GM21381 (cell line): ENCODE measurements at regions not wholly inside any gene's neighbourhood (a gene's known extent, or its start where the extent isn't known, plus 50 kb on each side); places are given as distances from the start of the nearest gene placed in this dataset.
A peak's percentile ranks its signal among the peaks of the same experiment; 100 is the strongest.

Experiments used
- ATAC-seq: cut with Tn5 transposase; IDR thresholded peaks from one replicate; pipeline ENCODE4 v1.9.1; 2021; ENCODE audit warnings: mild to moderate bottlenecking, moderate library complexity; ENCODE audit not compliant: unreplicated experiment

DNA sequence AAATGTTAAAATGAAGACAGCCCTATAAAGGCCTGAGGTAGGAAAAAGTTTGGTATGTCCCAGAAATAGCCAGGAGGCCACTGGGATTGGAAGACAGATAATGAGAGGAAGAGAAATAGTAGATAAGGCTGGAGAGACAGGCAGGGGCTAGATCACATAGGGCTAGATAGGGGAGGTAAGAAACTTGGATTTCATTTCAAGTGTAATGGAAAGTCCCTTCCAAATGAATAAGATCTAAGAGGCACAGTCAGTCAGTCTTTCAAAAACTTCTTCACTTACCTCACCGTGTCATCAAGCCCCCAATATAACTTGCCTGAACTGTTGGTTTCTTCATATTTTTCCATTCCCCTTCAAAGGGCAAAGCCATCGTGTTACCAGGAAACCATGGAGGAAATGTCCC is 121.8 kb downstream of the SPCS3 start:
- no peak for ATAC-seq

DNA sequence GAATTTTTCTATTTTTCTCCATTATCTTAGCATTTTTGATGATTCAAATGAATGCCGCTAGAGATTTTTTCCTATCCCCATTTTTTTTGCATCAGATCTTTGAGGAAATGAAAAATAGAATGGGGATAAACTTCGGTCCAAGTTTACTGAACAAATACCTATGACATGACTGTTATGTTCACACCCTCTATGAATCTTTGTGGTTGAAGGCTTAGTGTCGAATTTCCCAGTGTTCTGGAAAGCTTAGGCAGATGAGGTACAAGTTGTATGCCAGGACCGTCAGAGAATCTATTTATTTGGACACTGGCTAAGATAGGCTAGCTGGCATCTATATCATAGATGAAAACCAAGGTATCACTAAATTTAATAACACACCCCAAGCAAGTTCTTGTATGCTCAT is 123.4 kb downstream of the SPCS3 start:
- no peak for ATAC-seq

DNA sequence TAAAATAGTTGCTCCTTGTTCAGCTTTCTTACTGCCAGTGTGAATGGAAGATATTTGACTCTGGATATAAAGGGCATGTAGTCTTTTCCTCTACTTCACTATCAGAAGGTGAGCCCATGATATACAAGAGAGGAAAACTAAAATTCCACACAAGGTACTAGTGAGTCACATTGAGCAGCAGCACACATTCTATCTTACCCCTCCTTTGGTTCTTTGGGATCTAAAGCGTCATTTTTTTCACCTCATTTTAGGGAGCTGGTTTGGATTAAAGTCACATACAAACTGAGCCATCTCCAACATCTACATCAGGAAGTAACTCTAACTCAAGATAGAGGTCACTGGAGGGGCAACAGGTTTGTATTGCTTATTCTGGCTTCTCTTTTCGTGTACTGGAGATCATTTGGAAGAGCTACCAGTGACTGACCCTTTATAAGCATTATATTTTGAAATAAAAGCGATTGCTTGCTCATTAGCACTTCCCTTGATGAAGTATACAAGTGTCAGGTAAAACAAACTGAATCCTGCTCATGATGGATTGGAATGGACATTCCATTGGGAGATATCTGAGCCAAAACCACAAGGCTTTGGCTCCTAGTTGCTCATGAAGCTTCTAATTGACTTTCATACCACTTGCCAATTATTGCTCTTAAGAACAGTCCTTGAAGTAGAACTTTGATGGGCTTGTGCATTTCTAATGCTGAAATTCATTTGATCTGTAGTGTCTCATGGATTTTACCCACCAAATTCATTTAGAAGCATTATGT is 124.1 kb downstream of the SPCS3 start:
- ATAC-seq = no peak

GRCh38 chr4:176444741-176445140 is 125.0 kb downstream of the SPCS3 start:
- no peak for ATAC-seq

GRCh38 chr4:176448761-176449160 is 129.0 kb downstream of the SPCS3 start:
- ATAC-seq = no peak

DNA sequence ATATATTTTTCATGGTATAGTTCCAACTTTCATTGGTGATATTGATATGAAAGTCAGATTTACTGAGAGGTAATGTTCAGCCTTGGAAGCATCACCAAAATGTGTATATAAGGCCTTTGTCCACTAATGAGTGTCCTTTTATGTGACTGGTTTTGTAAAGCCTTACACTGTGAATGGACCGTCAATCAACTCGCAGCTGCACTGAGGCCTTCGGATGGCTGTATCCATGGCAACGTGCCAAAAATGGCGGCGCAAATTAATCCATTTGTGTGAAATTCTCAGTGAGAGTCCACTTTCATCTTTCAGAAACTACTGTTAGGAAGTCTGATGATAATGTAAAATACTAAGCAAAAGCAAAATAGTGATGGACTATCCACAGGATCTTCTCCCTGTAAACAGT is 131.7 kb downstream of the SPCS3 start:
- no peak for ATAC-seq

DNA sequence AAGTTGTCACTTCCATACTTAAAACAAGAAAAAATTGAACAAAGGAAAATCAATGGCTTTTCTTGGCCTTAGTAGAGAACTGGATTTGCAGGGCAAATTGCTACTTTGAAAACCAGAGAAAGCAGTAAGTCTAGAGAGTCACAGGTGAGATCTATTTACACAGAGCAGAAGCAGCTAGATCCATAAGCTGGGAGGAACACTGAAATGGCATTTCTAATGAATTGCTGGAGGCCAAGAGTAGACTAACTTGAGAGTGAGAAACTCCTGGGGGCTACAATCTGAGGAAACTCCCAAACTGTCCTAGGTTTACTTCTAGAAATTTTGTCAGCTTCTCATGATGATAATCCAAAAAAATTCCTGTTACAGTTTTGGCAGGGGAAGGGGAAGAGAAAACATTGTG is 133.3 kb downstream of the SPCS3 start:
- ATAC-seq = no peak

GRCh38 chr4:176453658-176454057 is 133.9 kb downstream of the SPCS3 start:
- ATAC-seq = no peak

DNA sequence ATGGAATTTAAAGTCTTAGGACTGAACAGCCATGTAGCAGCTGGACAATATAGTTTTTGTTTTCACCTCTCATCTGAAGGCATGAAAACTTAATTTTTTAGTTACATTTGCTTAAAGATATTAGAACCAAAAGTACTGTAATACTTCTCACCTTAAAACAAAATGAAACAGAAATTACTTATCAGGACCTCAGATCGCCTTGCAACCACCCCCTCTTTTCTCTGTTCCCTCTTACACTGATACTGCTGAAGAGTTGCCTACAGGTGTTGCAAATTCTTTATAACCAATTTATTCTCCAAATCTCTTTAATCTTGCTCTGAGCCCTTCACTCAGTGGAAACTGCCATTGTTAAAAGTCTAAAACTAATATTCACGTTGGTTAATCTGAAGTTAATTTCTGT is 145.0 kb downstream of the SPCS3 start:
- peak; percentile 99 for ATAC-seq

GRCh38 chr4:176467001-176467400 is 147.2 kb downstream of the SPCS3 start:
- ATAC-seq = no peak

DNA sequence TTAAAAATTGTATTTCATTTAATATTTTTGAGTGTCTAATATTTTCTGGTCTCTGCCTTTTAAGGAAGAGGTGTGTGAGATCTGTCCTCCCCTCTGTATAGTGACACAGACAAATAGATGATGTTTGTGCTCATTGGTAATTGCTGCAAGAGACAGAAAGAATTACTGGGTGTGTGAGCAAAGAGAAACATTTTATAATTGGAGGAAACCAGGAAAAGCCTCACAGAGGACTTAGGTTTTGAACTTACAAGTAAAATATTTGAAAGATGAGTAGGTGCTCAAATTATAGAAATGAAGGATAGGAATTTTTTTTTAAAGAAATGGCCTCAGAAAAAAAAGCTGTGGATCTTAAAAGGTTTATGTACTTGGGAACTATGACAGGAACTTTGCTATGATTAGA is 149.8 kb downstream of the SPCS3 start:
- no peak for ATAC-seq

GRCh38 chr4:176470671-176471070 is 150.9 kb downstream of the SPCS3 start:
- no peak for ATAC-seq

- ATAC-seq = no peak
These were observed 155.3 kb downstream of the SPCS3 start for GRCh38 chr4:176475067-176475466.

DNA sequence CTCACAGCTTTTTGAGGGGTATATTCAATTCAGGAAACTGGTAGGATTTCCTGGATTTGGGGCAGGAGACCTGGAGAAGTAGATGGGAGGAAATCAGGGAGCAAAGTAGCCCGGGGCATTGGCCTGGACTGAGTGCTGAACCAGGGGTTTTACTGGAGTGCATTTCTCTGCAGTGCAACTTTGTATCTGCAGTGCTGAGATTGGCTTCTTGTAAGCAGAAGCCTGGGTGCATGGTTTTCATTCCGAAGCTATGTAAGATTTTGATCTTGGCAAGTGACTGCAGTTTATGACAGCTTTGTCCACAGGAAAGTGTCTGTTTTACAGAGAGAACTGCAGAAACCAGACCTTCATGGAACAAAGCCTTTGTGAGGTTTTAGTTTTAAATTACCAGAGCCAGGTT is 158.3 kb downstream of the SPCS3 start:
- ATAC-seq = no peak

DNA sequence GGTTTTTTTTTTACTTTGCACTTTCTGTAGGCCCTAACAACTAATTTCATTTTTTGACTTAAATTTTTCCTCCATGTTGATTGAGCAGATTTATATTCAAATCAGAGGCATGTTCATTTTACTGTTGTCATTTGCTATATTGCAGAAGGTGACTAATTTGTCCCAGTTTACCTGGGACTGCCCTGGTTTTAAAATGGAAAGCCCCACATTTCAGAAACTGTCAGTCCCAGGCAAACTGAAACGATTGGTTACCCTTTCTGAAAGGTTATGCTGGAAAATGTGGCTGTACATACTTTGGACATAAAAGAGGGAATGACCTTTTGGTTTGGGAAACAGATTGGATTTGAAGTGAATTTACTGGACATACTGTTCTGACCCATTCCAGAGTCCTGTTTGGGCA is 160.0 kb downstream of the SPCS3 start:
- peak; percentile 43 for ATAC-seq

DNA sequence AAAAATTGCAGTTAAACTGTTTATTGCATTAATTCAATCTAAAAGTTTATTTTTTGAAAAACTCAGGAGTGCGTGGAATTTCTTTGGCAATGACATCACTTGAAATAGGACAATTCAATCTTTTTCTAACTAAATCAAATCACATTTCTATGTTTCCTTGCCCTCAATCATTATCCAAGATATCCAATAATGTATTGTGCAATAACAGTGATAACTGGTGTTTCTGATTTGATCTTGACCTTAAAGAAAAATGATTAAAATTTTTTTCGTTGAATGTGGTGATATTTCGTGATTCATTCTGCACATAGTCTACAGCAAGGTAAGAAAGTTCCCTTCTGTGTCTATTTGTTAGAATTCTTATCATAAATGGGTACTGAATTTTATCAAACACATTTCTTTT is 163.2 kb downstream of the SPCS3 start:
- ATAC-seq = no peak

DNA sequence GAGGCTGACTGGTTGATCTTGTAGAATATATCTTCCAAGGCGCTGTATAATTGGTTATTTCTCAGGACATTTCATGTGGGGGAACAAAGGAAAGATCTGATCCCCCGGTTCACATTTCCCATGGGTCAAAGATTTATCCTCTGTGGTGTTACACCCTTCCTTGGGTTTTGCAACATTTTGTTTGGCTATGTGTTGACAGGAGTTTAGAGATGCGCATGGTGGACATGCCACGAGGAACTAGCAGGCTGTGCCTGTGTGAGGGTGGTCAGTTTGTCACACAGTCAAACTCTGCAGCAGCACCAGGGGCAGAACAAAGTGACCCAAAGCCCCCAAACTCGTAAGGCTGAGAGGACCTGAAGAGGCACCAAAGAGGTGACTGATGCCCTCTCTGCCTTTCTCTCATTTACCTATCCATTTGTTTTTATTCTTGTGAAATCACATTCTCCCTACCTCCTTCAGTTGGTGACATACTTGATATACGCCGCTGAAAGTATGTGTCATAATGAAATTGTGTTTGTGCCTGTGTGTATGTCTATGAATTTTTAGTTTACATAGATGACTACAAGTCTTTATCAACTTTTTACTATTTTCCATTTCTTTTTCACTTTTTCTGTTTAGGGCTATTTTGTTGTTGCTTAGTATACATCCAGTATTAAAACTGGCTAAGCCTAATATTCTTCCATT is 164.7 kb downstream of the SPCS3 start:
- no peak for ATAC-seq

DNA sequence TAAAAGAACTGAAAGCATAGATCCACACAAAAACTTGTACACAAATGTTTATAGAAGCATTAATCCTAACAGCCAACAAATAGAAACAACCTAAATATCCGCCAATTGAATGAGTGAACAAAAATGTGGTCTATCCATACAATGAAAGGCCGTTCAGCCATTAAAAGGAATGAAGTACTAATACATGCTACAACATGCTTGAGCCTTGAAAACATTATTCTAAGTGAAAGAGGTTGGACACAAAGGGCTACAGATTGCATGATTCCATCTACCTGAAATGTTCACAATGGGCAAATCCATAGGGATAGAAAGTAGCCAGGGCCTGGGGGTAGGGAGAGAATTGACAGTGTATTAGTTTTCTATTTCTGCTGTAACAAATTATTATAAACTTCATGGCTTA is 169.2 kb downstream of the SPCS3 start:
- no peak for ATAC-seq

DNA sequence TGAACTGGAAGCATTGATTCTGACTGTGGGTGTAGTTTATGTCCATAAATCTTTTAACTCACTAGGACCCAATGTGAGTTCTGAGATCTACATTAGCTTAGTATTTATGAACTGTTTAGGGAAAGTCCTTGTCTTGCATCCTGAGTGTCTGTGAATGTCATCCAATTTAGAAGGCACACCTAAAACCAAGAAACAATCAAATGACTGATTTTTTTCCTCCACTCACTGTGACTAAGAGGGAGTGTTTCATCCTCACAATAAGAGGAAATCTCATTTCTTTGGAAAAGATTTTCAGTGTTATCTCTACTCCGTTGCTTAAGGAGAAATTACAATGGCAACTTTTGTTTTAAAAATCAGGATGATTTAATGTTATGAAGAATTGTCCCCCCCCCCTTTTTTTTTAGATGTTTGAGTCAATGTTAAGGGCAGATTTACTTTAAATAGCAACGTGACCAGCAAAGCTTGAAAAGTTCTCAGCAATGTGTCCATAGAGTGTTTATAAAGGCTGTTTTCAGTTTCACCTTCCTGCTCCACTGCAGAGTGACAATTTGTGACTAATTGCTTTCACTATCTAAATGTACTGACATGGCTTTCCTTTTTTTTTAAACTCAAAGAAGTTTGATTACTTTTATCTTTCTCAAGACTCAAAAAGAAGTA is 173.0 kb downstream of the SPCS3 start:
- peak; percentile 100 for ATAC-seq

DNA sequence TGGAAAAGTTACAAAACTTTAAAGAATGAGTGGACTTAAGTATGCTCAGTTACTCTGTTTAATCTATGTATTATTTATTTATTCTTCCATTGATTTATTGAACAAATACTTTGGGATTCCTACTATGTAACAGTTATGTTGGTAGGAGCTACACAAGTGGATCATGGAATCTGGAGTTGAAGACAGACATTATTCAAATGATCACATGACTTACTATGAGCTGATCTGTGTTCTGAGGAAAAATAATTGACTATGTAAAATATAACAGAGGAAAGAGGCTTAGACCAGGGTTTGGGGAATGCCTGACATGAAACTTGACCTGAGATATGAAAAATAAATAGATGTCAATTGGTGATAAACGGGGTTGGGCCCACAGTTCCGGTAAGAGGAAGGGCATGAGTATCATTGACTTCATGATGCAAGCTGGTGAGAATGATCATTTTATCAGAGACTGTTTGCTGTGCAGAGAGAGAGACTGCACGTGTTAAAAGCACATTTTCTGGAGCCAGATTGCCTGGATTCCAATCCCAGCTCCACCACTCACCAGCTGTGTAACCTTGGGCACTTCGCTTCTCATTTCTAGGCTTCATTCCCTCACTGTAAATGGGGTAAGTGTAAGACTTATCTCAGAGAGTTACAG is 179.0 kb downstream of the SPCS3 start:
- ATAC-seq = no peak

GRCh38 chr4:176499518-176499917 is 179.8 kb downstream of the SPCS3 start:
- ATAC-seq = no peak

DNA sequence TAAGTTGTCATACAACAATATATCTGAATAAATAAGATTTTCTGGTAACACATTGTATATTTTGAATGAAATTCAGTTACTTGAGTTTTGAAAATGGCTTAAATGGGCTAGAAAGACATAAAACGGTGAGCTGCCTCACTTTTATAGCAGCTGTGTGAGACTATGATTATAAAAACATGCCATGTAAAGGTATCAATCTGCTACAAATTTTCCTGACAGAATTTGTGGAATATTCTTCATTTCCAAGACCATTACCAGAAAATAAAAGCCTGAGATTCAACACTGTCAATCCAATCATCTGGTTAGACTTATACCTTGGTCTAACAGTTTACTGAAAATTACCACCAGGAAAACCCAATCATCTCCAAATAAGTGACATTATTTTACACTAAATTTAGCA is 181.1 kb downstream of the SPCS3 start:
- ATAC-seq = no peak
